ENCODE measurements at regions not wholly inside any gene's neighbourhood (a gene's known extent, or its start where the extent isn't known, plus 50 kb on each side); places are given as distances from the start of the nearest gene placed in this dataset.
"Not testable (repeated sequence)": the region's sequence is repeated elsewhere in the genome, so short reads cannot be mapped to it uniquely, and the experiment has no call there.

DNA sequence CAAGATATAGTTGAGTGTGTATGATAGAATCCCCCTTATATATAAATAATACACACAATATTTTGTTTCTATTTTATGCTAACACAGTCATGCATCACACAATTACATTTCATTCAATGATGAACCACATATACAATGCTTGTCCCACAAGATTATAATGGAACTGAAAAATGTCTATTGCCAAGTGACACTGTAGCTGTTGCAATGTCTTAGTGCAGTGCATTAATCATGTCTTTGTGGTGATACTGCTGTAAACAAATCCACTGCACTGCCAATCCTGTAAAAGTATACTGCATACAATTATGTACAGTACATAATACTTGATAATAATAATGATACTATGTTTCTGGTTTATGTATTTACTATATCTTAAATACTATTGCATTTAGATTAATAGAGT, 512.1 kb upstream of the CNTN3 start:
- DNase-seq (no peak), ATAC-seq (no peak)

DNA sequence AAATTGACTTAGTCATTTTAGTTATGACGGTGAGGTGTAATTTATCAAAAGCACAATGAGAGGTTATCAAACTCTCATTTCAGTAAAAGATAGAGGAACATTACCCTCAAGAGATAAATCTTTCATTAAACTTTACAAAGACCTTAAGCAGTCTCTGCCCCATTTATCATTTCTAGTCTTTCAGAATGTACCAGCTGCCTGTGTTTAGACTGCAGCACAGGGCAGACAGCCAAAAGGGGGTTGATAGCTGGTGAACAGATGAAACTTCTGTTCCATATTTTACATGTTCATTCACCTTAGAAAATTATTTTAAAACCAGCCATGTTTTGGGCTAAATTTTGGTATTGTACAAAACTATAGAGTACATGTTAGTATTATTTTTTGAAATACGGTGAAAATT, 514.6 kb upstream of the CNTN3 start:
- no peak for ATAC-seq
- no peak for DNase-seq

DNA sequence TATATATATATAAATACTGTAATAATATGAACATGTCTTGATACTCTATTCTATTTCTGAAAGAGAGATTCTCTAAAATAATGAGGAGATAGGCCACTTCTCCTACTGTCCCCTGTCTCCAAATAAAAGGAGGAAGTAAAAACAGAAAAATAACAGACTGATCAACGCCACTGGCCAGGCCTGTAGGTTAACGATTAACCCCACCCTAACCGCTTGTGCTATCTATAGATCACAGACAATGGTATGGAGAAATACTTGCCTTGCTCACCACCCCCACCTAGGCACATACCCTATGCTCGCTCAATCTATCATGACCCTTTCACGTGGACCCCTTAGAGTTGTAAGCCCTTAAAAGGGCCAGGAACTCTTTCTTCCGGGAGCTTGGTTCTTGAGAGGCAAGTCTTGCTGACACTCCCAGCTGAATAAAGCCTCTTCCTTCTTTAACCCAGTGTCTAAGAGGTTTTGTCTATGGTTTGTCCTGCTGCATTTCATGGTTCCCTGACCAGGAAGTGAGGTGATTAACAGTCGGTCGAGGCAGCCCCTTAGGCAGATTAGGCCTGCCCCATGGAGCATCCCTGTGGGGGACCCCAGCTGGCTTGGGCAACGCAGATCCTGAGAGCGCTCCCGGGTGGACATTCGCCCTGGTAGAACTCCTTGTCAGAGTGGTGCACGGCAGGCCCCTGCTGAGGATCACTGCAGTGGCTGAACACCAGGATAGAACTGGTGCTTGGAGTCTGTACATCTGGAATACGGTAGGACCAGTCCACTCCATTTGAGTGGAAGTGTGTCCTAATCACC, 521.8 kb upstream of the CNTN3 start:
- DNase-seq (no peak), ATAC-seq (no peak)

DNA sequence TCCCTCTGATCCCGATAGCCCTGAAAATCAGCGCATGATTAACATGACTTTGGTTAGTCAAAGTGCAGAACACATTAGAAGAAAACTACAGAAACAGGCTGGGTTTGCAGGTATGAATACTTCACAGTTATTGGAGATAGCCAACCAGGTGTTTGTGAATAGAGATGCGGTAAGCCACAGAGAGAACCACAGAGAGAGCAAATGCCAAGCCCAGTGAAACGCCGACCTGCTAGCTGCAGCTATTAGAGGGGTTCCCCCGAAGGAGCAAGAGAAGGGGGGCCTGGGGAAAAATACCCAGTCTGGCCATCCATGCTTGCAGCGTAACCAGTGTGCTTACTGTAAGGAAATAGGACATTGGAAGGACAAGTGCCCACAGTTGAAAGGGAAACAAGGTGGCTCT, 523.9 kb upstream of the CNTN3 start:
- no peak for DNase-seq
- ATAC-seq = no peak

DNA sequence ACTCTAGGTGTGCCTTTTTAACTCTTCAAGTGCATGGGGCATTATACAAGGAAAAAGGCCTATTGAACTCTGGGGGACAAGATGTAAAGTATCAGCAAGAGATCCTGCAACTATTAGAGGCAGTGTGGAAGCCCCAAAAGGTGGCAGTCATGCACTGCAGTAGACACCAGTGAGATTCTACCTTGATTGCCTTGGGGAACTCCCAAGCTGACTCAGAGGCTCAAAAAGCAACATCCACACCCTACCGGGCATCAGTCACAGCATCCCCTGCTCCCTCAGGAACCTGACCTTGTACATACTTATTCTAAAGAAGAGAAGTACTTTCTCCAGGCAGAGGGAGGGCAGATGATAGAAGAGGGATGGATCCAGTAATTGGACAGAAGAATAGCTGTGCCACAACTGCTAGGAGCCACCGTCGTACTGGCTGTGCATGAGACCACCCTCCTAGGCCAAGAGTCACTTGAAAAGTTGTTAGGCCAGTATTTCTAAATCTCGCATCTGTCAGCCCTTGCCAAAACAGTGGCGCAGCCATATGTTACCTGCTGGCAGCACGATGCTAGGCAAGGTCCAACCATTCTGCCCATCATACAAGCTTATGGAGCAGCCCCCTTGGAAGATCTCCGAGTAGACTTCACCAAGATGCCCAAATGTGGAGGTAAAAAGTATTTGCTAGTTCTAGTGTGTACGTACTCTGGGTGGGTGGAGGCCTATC, 523.1 kb upstream of the FRG2C start:
- no peak for ATAC-seq
- DNase-seq = no peak

GRCh38 chr3:75144406-75144805, 519.7 kb upstream of the FRG2C start:
- no peak for DNase-seq
- no peak for ATAC-seq

- DNase-seq (no peak), ATAC-seq (no peak)
These were observed 492.4 kb upstream of the FRG2C start for GRCh38 chr3:75171630-75172230.

- DNase-seq (no peak), ATAC-seq (no peak)
These were observed 487.2 kb upstream of the FRG2C start for GRCh38 chr3:75176937-75177336.

GRCh38 chr3:75180235-75180944, 483.7 kb upstream of the FRG2C start:
- no peak for DNase-seq
- ATAC-seq = no peak

DNA sequence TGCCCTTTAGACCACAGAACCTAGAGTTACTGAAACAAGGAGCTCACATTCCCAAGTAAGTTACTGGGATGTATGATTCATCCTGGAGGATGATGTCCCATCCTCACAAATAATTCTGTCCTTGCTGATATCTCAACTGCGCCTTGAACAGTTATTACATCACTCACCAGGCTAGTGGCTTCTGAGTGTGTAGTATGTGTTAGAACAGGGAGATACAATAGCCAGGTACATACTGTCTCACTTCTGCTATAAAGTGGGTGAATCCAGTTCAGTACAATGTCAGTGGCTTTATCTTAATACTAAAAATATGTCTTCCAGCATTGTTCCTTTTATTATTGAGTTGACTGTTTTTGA, 483.2 kb upstream of the FRG2C start:
- DNase-seq = no peak
- ATAC-seq = no peak

- DNase-seq (no peak), ATAC-seq (no peak)
These were observed 475.2 kb upstream of the FRG2C start for GRCh38 chr3:75188962-75189361.

GRCh38 chr3:75192146-75192616, 471.9 kb upstream of the FRG2C start:
- ATAC-seq (no peak), DNase-seq (peak; percentile 61)

GRCh38 chr3:75193797-75194196, 470.3 kb upstream of the FRG2C start:
- DNase-seq (no peak), ATAC-seq (no peak)

DNA sequence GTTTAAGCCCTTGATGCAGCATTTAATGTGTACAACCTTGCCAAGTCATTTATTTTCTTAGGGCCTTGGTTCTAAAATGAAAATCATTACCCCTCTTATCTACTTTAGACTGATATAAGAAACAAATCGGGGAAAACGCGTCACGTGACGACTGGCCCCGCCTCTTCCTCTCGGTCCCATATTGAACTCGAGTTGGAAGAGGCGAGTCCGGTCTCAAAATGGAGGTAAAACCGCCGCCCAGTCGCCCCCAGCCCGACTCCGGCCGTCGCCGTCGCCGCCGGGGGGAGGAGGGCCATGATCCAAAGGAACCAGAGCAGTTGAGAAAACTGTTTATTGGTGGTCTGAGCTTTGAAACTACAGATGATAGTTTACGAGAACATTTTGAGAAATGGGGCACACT, 449.8 kb upstream of the FRG2C start:
- ATAC-seq = not testable (repeated sequence)

GRCh38 chr3:75218577-75218976, 445.6 kb upstream of the FRG2C start:
- no peak for ATAC-seq

More for the DNA sequence above, 449.8 kb upstream of the FRG2C start:
- not testable (repeated sequence) for DNase-seq

GRCh38 chr3:75220932-75221331, 443.2 kb upstream of the FRG2C start:
- no peak for ATAC-seq
- DNase-seq = no peak

More at GRCh38 chr3:75218577-75218976, 445.6 kb upstream of the FRG2C start:
- no peak for DNase-seq

DNA sequence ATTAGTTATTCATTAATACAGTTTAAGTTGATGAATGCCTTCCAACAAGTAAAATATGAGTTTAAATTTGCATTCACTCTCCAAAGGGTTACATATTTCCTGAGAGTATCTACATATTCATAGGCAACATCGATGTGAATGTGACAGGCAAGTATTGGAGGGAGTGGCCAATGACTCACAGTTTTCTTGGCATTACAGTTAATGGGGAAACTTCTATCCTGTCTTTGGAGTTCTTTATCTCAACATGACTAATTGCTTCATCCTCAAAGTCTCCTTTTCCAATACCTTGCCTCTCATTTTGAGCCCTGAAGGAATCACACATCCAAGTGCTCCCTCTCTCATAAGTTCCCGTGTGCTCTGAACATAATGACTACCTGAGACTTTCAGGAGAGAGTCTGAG, 439.7 kb upstream of the FRG2C start:
- ATAC-seq (no peak), DNase-seq (no peak)

GRCh38 chr3:75232216-75232615, 431.9 kb upstream of the FRG2C start:
- DNase-seq (no peak), ATAC-seq (no peak)

DNA sequence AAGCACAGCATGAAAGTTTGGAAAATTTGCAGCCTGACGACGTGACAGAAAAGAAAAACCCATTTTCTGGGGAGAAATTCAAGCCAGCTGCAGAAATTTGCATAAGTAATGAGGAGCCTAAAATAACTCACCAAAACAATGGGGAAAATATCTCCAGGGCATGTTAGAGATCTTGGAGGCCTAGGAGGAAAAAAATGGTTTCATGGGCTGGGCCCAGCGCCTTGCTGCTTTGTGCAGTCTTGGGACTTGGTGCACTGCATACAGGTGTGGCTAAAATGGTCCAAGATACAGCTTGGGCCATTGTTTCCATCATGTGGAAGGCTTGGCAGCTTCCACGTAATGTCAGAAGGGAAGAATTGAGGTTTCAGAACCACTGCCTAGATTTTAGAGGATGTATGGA, 428.5 kb upstream of the FRG2C start:
- ATAC-seq = no peak

GRCh38 chr3:75237053-75237452, 427.1 kb upstream of the FRG2C start:
- ATAC-seq = no peak
- DNase-seq = no peak

More for the DNA sequence above, 428.5 kb upstream of the FRG2C start:
- DNase-seq = no peak

GRCh38 chr3:75237477-75237876, 426.7 kb upstream of the FRG2C start:
- ATAC-seq (no peak), DNase-seq (no peak)

DNA sequence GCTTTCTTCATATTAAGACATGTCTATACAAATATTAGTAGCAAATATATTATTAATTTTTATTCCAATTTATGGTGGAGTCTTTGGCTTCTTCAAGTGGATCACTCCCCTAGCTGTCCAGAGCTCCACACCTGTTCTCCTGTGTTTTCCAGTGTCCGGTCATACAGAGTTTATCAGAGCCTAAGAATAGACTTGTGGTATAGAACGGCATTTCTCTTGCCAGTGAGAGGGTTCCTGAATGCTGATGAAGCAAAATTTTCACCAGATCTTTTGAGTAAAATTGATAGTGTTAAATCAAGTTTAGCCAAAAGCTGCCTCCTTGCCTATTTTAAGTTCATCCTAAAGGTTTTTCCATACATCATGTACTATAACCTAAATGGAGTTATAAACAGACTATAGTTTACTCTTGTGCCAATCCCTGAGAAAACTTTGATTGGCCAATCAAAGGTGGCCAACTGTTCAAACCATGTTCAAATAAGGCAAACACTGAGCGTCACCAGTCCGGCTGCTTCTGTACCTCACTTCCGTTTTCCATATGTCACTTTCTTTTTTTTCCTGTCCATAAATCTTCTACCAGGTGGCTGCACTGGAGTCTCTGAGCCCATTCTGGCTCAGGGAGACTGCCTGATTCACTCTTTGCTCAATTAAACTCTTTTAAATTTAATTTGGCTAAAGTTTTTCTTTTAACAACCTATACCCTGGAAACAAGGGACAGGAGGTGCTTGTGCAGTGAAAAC, 422.7 kb upstream of the FRG2C start:
- ATAC-seq, DNase-seq: not testable (repeated sequence)

Measured in stimulated activated naive CD8-positive, alpha-beta T cell treated with anti-CD3 and anti-CD28 coated beads, Interleukin-15, Interleukin-2, amounts not matched to agents 100 U/mL and 50 U/mL, for 24 hours (primary cell).